ENCODE measurements at regions not wholly inside any gene's neighbourhood (a gene's known extent, or its start where the extent isn't known, plus 50 kb on each side); places are given as distances from the start of the nearest gene placed in this dataset.

- TF ChIP-seq CTCF (conservative IDR thresholded peaks at IDR 0.05; ENCODE audit: low read depth in 2 of 2) = no peak
- no peak for TF ChIP-seq POLR2AphosphoS5 (IDR thresholded peaks at IDR 0.05; ENCODE audit: low read depth)
- TF ChIP-seq EZH2 (IDR thresholded peaks at IDR 0.05; ENCODE audit: low read depth, unreplicated experiment) = no peak
- no peak for TF ChIP-seq CREB1 (CRISPR knock-in tag; IDR thresholded peaks at IDR 0.05; ENCODE audit: low read depth)
Measured at GRCh38 chr3:106392915-106393314, 524.1 kb upstream of the CBLB start.

All from GM23338 (cell line).